Ureter (tissue), 1 donor: ENCODE measurements at regions not wholly inside any gene's neighbourhood (a gene's known extent, or its start where the extent isn't known, plus 50 kb on each side); places are given as distances from the start of the nearest gene placed in this dataset.

Experiments used
- DNase-seq: peaks from one replicate; pipeline ENCODE4 v3.0.0-alpha.2; 2020; ENCODE audit warnings: low spot score
- donor health status: DM: yes; HTN: yes; CAD: no.

DNA sequence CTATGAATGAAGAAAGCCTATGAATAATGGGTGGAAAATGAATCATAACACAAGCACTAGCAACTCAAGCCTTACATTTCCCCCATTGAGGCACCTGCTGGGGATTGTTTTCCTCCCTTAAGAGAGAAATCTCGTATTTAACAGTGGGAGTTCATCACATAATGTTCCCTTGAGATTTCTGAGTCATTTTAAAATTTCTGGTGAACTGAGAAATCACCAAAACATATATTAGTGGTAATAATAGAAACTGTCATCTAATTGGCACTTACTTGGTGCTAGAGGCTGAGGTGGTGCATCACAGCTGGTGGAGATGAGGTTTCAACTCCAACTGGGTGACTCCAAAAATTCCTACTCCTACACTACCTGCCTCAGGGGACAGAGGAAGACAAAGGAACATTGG, 561.3 kb upstream of the LCORL start:
- no peak for DNase-seq

DNA sequence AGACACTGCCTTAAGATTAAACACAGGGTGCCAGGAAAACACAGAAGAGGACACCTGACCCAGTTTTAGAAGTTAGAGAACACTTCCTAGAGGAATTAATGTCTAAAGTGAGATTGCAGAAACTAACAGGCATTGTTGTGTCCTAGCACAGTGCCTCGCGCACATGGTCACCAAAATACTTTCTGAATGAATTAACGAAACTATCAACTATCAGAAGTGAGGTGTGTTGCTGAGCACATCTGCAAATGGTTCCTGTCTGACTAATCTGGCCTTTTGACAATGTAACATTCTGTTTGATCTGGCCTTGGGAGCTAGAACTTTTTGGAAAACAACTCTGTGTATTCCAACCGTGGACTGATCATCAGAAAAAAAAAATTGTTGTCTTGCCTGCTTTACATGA, 556.8 kb upstream of the LCORL start:
- no peak for DNase-seq

DNA sequence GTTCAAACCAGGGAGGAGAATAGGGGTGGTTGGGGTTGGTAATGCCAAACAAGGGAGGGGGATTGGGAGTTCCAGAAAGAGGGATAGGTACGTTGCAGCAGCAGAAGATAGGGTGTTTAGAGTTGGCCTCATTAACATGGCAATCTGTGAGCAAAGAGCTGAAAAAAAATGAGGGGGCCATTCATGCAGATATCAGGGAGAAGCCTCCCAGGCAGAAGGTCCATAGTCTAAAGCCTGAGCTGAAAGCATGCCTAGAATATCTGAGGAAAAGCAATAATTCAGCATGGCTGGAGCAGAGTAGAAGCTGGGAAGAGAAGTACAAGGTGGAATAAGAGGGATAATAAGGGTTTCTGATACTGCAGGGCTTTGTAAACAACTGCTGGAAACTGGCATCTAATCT, 550.9 kb upstream of the LCORL start:
- DNase-seq = no peak

DNA sequence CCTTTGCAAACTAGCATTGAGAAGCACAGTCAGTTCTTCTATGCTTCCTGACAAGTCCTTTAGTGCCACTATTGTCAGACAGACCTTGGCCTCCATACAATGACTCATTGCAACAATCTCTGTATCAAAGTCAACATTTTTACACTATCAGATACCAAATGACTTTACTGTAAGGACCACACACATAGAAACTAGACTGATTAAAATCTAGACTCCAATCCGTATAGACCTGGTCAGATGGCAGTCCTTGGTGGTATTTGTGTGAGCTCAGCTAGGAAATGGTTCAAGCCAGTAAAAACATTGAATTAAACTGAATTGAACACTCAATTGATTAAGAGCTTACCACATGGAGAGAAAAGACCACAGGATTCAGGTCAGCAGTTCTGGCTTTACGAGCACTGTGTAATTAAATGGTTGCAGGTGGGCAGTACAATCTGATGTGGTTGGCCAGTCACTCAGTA, 549.8 kb upstream of the LCORL start:
- DNase-seq = no peak

DNA sequence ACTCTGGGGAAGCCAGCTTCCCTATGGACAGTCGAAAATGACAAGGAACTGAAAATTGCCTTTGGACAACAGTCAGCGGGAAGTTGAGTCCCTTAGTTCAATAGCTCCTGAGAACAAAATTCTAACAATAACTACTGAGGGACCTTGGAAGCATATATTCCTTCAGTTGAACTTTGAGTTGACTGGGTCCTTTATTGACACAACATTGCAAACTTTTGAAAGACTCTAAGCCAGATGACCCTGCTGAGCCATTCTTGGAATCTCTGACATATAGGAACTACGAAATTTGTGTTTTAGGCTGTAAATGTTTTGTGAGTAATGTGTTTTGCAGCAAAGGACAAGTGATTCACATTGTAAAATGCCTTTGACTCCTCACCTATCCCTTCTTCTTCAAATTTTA, 548.8 kb upstream of the LCORL start:
- no peak for DNase-seq

DNA sequence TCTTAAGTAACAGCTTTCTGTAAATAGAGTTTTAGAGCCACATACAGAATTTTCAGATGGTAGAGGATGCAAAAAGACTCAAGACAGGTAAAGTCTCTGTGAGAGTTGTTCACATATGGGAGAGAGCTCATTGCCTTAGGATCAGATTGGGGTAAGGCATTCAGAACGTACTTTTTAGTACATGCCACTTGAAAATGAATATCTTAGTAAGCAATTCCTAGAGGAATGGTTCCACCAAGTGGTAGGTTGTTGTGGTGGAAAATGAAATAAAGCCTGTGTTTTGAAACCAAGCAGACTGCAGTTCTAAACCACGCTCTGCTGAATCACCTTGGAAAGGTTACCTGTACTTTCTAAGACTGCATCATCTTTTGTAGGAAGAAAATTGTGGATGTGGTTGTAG, 547.0 kb upstream of the LCORL start:
- no peak for DNase-seq

DNA sequence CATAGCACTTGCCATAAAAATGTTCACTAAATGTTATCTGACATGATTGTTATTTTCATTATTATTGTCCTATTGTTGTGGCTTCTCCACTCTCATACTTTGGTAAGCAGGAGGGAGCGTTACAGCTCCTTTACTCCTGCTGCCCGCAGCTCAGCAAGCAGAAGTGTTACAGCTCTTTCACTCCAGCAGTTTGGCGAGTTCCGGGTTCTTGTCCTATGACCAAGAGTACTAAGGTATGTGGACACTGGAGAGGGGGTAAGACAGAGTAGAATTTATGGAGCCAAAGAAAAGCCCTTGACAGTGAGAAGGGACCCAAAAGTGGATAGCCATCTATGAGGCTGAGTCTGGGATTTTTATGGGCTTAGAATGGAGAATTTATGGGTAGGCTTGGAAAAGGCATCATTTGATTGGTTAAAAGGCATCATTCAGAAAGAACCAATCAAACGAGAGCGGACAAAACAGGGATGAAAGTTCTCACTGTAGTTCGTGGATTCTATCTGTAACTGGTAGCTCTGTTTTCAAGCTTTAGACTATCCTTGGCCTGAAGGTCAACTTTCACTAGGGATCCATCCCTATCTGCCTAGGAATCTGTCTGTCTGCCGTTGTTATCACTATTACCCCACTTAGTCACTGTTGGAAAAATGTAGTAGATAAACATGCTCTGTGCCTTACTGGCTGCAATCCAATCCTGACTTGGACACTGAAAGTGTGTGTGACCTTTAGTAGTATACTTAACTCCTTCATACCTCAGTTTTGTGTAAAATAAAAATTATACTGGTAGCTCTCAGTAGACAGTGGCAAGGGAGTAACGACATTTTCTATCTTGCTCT, 545.6 kb upstream of the LCORL start:
- DNase-seq = no peak

DNA sequence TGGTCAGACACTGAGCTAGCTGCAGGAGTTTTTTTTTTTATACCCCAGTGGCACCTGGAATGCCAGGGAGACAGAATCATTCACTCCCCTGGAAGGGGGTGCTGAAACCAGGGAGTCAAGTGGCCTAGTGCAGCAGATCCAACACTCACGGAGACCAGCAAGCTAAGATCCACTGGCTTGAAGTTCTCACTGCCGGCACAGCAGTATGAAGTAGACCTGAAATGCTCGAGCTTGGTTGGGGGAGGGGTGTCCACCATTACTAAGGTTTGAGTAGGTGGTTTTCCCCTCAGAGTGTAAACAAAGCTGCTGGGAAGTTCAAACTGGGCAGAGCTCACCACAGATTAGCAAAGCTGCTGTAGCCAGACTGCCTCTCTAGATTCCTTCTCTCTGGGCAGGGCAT, 537.9 kb upstream of the LCORL start:
- no peak for DNase-seq

DNA sequence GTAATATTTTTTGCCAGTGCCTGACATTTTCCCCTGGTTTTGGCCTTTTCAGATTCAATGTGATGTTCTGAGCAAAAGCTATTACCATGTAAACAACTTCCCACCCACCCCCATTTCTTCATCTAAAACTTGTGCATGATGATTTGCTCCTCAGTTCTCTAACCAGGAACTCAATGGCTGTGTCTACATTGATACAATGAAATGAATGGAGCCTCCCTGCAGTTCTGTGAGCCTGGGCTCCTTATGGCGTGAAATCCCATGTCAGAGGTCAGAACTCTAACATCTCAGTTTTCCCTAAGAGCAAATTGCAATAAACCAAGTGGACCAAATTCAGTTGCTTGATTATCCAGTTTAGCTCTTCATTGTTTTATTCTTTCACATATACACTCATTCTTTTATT, 534.8 kb upstream of the LCORL start:
- DNase-seq = no peak

DNA sequence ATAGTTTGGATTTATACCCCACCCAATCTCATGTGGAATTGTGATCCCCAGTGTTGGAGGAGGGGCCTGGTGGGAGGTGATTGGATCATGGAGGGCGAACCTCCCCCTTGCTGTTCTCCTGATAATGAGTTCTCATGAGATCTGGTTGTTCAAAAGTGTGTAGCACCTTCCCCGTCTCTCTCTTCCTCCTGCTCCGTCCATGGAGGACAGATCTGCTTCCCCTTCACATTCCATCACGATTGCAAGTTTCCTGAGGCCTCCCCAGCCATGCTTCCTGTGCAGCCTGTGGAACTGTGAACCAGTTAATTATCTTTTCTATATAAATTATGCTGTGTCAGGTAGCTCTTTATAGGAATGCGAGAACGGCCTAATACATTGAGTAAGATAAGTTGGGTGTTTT, 518.8 kb upstream of the LCORL start:
- DNase-seq = no peak

DNA sequence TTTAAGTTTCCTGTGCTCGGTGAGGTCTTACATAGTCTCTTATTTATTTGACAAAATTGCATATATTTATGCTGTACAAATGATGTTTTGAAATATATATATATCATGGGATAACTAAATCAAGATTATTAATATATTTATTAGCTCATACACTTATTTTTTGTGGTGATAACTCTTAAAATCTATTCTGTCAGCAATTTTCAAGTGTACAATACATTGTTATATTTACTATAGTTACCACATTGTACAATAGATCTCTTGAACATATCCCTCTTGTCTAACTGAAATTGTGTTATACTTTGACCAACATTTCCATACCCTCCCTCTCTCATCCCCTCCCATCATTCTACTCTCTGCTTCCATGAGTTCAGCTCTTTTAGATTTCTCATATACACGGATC, 516.6 kb upstream of the LCORL start:
- DNase-seq = no peak

DNA sequence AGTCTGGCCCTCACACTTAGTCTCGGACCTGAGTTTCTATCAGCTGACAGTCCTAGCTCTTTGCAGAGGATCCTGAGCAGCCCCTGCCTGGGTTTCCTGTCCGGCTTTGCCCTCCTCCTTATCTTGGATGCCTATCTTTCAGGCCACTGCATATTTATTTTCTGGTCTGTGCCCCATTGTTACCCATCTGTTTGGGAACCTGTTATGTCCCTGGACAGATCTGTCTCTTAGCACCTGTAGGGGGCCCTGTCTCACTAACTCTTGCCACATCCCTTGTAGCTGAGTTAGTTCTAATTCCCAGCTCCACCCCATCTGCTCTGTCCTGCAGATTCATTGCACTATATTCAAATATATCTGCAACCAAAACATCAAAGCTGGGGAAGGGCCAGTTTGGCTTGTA, 514.9 kb upstream of the LCORL start:
- DNase-seq = no peak

DNA sequence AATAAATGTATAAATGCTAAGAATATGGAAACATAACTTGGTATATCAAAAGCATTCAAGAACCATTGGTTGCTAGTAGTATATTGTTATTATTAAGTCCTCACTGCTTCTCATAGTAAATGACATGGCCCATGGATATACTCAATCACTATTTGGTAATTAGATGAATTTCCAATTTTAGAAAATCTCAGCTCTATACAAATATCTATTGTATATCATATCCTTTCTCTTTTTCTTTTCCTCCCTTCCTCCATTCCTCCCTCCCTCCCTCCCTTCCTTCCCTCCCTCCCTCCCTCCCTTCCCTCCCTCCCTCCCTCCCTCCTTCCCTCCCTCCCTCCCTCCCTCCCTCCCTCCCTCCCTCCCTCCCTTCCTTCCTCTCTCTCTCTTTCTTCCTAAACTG, 514.4 kb upstream of the LCORL start:
- no peak for DNase-seq

DNA sequence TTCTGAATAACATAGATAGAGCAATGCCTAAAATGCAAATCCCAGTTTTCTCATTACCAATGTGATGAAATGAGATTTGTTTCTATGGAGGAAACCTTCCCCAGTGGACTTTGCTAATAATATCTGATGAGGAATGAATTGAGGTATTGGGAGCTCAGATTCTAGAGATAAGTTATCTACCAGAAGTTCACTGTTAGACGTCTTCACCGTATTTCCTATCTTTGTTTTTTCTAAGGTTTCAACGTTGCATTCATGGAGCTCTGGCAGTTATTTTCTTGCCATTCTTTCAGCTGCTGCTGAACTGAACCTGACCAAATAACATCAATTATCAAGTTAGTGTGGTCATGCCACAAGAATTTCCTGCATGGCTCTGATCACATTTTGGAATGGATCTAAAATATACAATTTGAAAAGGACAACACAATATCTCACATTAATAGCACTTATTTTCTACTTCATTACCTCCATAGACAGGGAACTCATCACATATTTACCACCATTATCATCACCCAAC, 511.8 kb upstream of the LCORL start:
- no peak for DNase-seq

DNA sequence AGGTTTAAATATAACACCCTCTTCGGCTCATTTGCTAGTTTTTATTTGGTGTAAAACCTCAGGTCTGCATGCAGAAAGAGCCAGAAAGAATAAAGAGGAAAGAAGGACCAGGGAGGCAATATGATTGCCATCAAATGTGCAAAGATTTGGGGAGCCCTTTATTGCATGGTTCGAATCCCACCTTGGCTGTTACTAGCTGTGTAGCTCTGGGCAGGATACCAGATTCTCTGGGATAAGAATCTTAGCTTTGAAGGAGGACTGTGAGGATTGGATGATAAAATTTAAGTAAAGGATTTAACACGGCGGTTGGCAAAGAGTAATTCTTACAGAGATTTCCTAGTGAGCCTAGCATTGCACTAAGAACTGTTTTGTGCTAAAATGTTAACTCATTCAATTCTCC, 510.2 kb upstream of the LCORL start:
- no peak for DNase-seq

DNA sequence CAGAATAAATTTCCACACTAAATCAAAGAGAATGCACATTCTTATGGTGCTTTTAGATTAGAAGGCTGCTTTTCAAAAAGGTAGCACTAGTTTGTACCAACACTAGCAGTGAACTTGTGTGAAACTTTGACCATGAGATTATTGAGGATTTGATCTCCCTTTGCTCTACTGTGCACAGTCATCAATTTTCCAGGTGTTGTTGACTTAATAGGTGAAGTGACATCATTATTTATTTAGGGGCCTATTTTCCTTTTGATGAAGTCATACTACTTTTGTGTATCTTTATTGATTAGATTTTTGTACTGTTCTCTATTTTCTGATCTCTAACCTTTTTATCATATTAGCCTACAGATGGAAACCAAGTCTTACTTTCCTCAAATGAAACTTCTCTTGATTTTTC, 507.9 kb upstream of the LCORL start:
- no peak for DNase-seq

DNA sequence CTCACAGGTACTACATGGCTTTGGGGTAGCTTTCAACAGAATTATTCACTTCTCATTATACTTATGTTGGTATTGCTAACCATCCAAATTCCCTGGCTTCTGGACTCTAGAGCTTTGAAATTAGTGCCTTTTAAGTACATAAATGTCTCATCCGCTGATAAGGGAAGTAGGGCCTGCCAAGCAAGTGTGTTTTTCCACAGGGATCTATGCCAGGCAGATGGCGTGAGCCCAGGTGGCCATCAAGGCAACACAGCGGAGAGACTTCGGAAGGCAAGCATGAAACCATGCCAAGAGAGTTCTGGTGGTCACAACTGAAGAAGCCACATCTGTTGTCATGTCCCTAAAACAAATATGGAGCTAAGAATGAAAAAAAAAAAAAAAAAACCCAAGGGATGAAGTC, 503.1 kb upstream of the LCORL start:
- no peak for DNase-seq

DNA sequence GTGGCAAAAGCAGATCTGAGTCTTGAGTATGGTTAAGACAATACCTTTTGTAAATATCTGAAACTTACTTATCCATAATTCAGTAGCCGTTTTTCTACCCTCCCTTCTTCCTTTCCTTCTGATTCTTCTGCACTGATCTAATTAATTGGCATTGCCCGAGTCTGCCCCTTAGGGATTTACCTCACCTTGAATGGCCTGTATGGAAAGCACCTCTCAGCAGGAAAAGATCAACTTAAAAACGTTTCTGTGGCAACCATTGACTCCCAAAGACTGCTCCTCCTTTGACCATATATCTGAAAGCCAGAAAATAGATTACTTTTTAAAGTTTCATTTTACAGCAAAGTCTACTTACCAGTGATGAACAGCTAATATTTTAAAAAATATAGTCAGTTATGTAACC, 496.5 kb upstream of the LCORL start:
- DNase-seq = no peak

DNA sequence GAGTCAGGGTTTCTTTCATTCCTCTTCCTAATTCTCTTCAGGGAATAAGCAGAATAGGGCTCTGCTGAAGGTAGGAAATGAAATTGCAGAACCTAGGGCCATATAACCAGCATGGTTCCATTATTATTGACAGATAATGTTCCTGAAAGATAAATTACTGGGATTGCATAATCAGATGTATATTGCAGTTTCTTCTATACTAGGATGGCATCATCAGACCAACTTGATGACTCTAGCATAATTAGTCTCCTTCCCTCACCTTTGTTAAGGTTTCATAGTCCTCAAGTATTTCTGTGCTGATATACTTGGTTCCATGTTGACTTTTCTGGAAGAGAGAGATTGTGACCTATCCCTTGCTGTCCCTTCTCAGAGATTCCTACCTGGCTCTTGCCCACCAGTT, 492.3 kb upstream of the LCORL start:
- DNase-seq = no peak

DNA sequence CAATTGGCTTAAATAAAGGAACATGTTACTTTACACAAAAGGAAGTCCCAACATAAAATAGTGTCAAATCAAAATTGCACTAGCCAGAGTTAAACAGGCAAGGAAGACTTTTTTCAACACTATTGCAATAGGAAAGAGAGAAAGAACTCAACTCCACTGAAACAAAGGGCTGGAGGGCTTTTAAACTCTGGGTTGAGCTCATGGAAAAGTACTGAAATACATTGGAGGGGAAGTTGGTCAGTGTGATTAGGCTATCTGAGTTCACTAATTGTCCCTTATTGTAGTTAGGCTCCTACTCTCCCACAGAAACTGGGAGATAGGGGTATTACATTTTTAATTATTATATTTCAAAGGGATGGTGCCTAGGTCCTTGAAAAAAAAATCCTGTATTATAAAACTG, 491.2 kb upstream of the LCORL start:
- no peak for DNase-seq

DNA sequence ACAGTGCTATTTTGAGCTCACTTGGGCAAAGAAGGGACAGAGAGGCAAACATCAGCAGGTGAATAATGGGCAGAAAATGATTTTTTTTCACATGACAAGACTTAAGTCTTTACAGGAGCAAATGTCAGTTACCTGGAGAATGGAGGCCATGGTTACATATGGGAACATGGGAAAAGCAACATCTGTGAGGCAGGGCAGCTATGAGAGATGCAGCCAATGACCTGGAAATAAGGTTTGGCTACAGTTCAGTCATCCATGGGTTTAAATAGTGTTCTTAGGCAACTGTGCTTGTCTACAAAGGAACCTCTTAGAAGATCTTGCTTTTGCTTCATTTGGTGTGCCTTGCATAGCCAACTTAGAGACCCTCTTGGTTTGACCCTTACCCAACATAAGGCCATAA, 490.2 kb upstream of the LCORL start:
- no peak for DNase-seq

DNA sequence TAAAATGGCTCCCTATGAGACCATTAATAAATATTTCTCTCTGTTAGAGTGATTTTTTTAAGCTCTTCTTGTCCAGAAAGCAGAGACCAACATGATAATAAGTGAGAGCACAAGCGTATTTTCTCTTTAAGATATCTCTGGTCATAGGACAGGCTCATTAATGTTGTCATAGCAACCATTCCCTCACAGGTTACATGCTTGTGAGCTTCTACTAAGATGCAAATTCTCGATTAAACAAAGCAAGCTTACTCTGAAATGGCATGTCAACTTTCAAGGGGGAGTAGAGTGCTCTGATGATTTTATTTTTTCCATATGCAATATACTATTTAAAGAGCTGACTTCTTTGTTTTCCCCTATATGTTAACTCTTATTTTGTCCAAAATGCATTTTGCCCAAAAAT, 487.2 kb upstream of the LCORL start:
- DNase-seq = no peak

DNA sequence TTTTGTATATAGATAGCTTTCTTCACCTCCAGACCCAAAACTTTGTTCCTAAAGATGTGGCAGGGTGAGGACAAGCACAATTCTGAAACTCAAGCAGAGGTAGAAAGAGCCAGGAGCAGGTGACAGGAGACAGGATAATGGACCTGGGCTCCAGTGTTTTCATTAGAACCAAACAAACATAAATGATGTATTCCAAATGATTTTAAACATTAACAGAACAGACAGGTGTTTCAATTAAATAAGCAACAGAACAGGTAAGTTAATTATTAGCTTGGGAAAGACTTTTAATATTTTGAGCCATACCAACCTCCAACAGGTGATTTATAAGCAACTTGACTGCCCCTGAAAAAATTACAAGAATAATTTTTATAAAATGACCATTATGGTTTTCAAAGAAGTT, 459.4 kb upstream of the LCORL start:
- DNase-seq = no peak

DNA sequence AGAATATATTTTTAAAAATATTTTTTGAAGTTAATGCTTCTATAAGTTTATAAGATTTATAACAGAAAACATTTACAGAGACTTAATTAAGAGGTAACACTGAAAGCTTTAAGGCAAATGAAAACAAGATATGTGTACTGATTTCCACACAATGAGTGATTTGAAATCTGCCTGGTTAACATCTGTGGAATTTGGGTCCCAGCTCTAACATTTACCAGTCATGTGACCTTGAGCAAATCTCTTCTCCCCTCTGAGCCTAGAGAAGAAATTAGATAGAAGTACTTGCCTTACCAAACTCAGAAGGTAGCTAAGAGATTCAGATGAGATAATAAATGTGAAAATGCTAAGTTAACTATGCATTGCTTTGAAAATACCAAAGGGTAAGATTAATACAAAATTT, 458.8 kb upstream of the LCORL start:
- DNase-seq = no peak
